SK-N-SH (cell line): ENCODE measurements at regions not wholly inside any gene's neighbourhood (a gene's known extent, or its start where the extent isn't known, plus 50 kb on each side); places are given as distances from the start of the nearest gene placed in this dataset.

Experiments used
- CTCF ChIA-PET: fragments of 300-600, 350-600 bp; formaldehyde crosslinking; extraction: SDS; loops from one replicate; lab custom pipeline; 2021; lab: Yijun Ruan, JAX
- POLR2A ChIA-PET: fragments of 350-600 bp; sonication (Branson Sonifier 250); formaldehyde crosslinking; extraction: SDS; loops from one replicate; lab custom pipeline; 2020; ENCODE audit warnings: antibody characterized with exemption, inconsistent platforms; lab: Yijun Ruan, JAX
- DNase-seq: peaks from one replicate; pipeline ENCODE4 v3.0.0; 2012
- H2AFZ ChIP-seq: fragments of 200-600 bp; sonication (generic); 2 replicates; pipeline ENCODE4 v1.8.1; 2016; ENCODE audit warnings: antibody characterized with exemption, mild to moderate bottlenecking, low read depth
- H3F3A ChIP-seq: fragments of 200-600 bp; sonication (generic); replicated peaks from 2 replicates; pipeline ENCODE3; 2016; ENCODE audit warnings: antibody characterized with exemption, mild to moderate bottlenecking; ENCODE audit not compliant: insufficient read depth
- H3K27ac ChIP-seq, 2 experiments: fragments of 200-500 bp in 1 of 2; fragments of 200-600 bp in 1 of 2; sonication (Bioruptor generic) in 1 of 2; sonication (generic), shearing (Covaris generic) in 1 of 2; 2 replicates each; pipeline versions ENCODE4 v1.5.1 to v1.6.1; 2014 to 2016; ENCODE audit warnings: low read depth in 2 of 2, inconsistent platforms in 1 of 2, low read length in 1 of 2, mild to moderate bottlenecking in 1 of 2, mixed read lengths in 1 of 2
- H3K27me3 ChIP-seq: fragments of 200-600 bp; sonication (generic), shearing (Covaris generic); 2 replicates; pipeline ENCODE4 v1.6.1; 2016; ENCODE audit warnings: mixed run types; ENCODE audit not compliant: insufficient read depth
- H3K36me3 ChIP-seq, 2 experiments: fragments of 200-500 bp in 1 of 2; fragments of 200-600 bp in 1 of 2; sonication (Bioruptor generic) in 1 of 2; sonication (generic) in 1 of 2; replicated peaks in 1 of 2; 2 replicates each; pipeline versions ENCODE3 to v1.5.1; 2014 to 2016; ENCODE audit warnings: low read length in 1 of 2, mild to moderate bottlenecking in 1 of 2; ENCODE audit not compliant: insufficient read depth in 2 of 2, control insufficient read depth in 1 of 2
- H3K4me1 ChIP-seq, 2 experiments: fragments of 200-500 bp in 1 of 2; fragments of 200-600 bp in 1 of 2; sonication (Bioruptor generic) in 1 of 2; sonication (generic), shearing (Covaris generic) in 1 of 2; 2 replicates each; pipeline versions ENCODE4 v1.5.1 to v1.6.1; 2014 to 2016; ENCODE audit warnings: low read depth in 1 of 2, low read length in 1 of 2, mixed run types in 1 of 2; ENCODE audit not compliant: insufficient read depth in 2 of 2, control insufficient read depth in 1 of 2
- H3K4me2 ChIP-seq: fragments of 200-600 bp; sonication (generic), shearing (Covaris generic); 2 replicates; pipeline ENCODE4 v1.6.1; 2017; ENCODE audit warnings: mixed run types
- H3K4me3 ChIP-seq, 2 experiments: fragments of 200-500 bp in 1 of 2; fragments of 200-600 bp in 1 of 2; sonication (Bioruptor generic) in 1 of 2; sonication (generic), shearing (Covaris generic) in 1 of 2; 2 replicates each; pipeline versions ENCODE4 v1.5.1 to v1.8.1; 2014 to 2016; ENCODE audit warnings: low read depth in 2 of 2, inconsistent platforms in 1 of 2, low read length in 1 of 2, mild to moderate bottlenecking in 1 of 2, mixed read lengths in 1 of 2, moderate library complexity in 1 of 2
- H3K79me2 ChIP-seq: fragments of 200-600 bp; sonication (generic); 2 replicates; pipeline ENCODE4 v1.8.1; 2017; ENCODE audit warnings: mild to moderate bottlenecking; ENCODE audit not compliant: insufficient read depth
- H3K9ac ChIP-seq: fragments of 200-600 bp; sonication (generic); 2 replicates; pipeline ENCODE4 v1.6.1; 2017; ENCODE audit warnings: mixed run types
- H3K9me2 ChIP-seq: fragments of 200-600 bp; sonication (generic); 2 replicates; pipeline ENCODE4 v1.6.1; 2017; ENCODE audit warnings: mixed run types
- H3K9me3 ChIP-seq: fragments of 200-600 bp; sonication (generic); 2 replicates; pipeline ENCODE4 v1.6.1; 2017; ENCODE audit warnings: mixed run types, mild to moderate bottlenecking, moderate library complexity
- H4K20me1 ChIP-seq: fragments of 200-600 bp; sonication (generic); 2 replicates; pipeline ENCODE4 v1.6.1; 2017; ENCODE audit warnings: mild to moderate bottlenecking, mixed run types; ENCODE audit not compliant: insufficient read depth
- CHD2 ChIP-seq: fragments of 150-350 bp; IDR thresholded peaks from 2 replicates; pipeline ENCODE4 v1.6.1; 2018; ENCODE audit warnings: low read length; ENCODE audit not compliant: partially characterized antibody
- EP300 ChIP-seq, 2 experiments: IDR thresholded peaks; 2 replicates each; pipeline versions ENCODE4 v1.4.0 to v1.6.1; 2012; ENCODE audit warnings: borderline replicate concordance in 1 of 2, low read depth in 1 of 2, low read length in 1 of 2
- FOXJ3 ChIP-seq: sonication (generic); formaldehyde crosslinking; IDR thresholded peaks from 2 replicates; pipeline ENCODE4 v1.5.1; 2020; ENCODE audit warnings: mild to moderate bottlenecking, missing genetic modification reagents
- GABPA ChIP-seq: IDR thresholded peaks from 2 replicates; pipeline ENCODE4 v1.4.0; 2012; ENCODE audit warnings: low read depth, mild to moderate bottlenecking
- MEF2A ChIP-seq: IDR thresholded peaks from 2 replicates; pipeline ENCODE4 v1.4.0; 2012; ENCODE audit warnings: low read depth, borderline replicate concordance
- NRF1 ChIP-seq: IDR thresholded peaks from 2 replicates; pipeline ENCODE4 v1.6.1; 2012; ENCODE audit warnings: low read depth, mild to moderate bottlenecking, low read length
- RAD21 ChIP-seq: IDR thresholded peaks from 2 replicates; pipeline ENCODE4 v1.6.1; 2012; ENCODE audit warnings: mild to moderate bottlenecking, low read length
- RCOR1 ChIP-seq: fragments of 150-350 bp; IDR thresholded peaks from 2 replicates; pipeline ENCODE4 v1.6.1; 2017; ENCODE audit warnings: antibody characterized with exemption, low read length
- RFX5 ChIP-seq: IDR thresholded peaks from 2 replicates; pipeline ENCODE4 v1.6.1; 2012; ENCODE audit warnings: mild to moderate bottlenecking, improper control_type of control experiment, low read length
- RXRA ChIP-seq: IDR thresholded peaks from 2 replicates; pipeline ENCODE4 v1.4.0; 2012; ENCODE audit warnings: low read depth, mild to moderate bottlenecking, borderline replicate concordance
- TCF12 ChIP-seq: IDR thresholded peaks from 2 replicates; pipeline ENCODE4 v1.4.0; 2012
- TEAD4 ChIP-seq: IDR thresholded peaks from 2 replicates; pipeline ENCODE4 v1.4.0; 2012; ENCODE audit warnings: mild to moderate bottlenecking, borderline replicate concordance; ENCODE audit not compliant: insufficient read depth
- YY1 ChIP-seq: IDR thresholded peaks from 2 replicates; pipeline ENCODE4 v1.4.0; 2012; ENCODE audit warnings: low read depth, mild to moderate bottlenecking
- WGBS: methylation state at CpG from one replicate; pipeline ENCODE4 v1.1.6; 2017; ENCODE audit warnings: low lambda C conversion rate; 5-methylcytosine and 5-hydroxymethylcytosine counted together
- TF ChIP-seq, protein P1 (sequence below): IDR thresholded peaks from 2 replicates; pipeline ENCODE4 v1.4.0; 2012; ENCODE audit warnings: low read depth, borderline replicate concordance
- TF ChIP-seq, protein P2 (sequence below): fragments of 150-350 bp; IDR thresholded peaks from 2 replicates; pipeline ENCODE4 v1.6.1; 2017; ENCODE audit warnings: antibody characterized with exemption, low read length, low read depth, borderline replicate concordance
- TF ChIP-seq, protein P3 (sequence below): IDR thresholded peaks from 2 replicates; pipeline ENCODE4 v1.6.1; 2012; ENCODE audit warnings: mild to moderate bottlenecking, low read depth, low read length, moderate library complexity
- TF ChIP-seq, protein P4 (sequence below): IDR thresholded peaks from 2 replicates; pipeline ENCODE4 v1.4.0; 2012; ENCODE audit warnings: low read depth
- TF ChIP-seq, protein P5 (sequence below): fragments of 200-600 bp; sonication (generic); IDR thresholded peaks from 2 replicates; pipeline ENCODE4 v1.6.1; 2017; ENCODE audit warnings: antibody characterized with exemption, mild to moderate bottlenecking, moderate library complexity
- TF ChIP-seq, protein P6 (sequence below): IDR thresholded peaks from 2 replicates; pipeline ENCODE4; 2012

DNA sequence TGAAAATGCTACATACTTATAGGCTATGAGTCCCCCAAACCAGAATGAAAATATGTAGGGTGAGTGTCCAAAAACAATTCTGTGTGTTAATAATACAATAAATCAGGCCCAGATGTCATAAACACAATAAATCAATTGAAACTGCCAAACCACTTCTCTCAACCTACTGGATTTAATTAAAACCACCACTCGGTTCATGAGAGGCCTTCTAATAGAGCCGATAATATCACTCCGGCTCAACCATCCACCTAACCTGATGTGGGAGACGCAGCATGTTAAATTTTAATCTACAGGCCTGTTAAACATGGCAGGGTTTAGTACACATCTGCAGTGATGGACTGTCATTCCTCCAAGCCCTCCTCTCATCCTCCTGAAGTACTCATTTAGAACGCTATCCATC is 734.5 kb upstream of the ZNF608 start (continued):
- TF ChIP-seq TEAD4 (peak; percentile 29; the same call in 1 of the 2 replicates), FOXJ3 (CRISPR knock-in tag) (peak; percentile 68; the same call in 1 of the 2 replicates)

DNA sequence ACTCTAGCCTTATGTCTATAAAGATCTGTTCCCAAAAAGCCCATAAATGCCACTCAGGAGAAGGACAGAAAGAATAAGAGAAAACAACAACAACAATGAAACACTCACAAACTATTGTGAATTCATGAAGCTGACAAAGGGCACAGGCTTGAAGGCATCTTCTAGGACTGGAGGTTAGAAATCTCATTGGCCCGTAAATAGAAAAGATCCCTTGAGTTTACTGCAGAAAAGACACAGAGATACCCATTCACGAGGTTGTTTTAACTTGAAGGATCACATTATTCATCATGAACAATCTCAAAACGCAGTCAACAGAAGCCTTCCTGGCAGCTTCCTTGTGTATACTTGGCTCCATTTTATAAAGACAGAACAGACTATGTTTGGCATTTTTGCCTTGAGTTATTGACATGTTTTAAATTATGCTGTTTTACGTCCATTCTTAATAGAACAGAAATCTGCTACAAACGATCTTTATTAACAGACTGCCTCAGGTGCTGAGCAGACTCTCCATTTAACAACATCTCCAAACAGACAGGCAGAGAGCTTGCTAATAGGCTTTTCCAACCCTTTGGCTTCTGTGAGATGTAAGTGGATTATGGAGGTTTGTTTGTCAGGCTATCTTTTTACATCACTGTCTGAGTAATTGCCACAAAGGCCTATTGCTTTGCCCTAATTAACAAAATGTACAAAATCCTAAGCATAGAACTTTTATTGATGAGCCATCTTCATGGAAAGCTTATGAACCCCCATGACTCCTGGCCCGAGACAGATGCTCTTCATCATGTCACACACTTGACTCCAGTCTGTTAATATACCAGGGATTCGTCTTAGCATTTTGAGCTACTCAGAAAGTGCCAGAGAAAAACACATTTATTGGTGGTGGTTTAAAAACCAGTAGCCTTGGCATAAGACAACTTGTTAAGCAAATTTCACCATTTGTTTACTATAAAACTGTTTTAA is 735.3 kb upstream of the ZNF608 start:
- Histone ChIP-seq H3K9me3 (no peaks in the 10 kb centered on the region), H3F3A (peaks cover 31% of the 10 kb centered on the region), H4K20me1 (peaks cover 7% of the 10 kb centered on the region; the same call in 1 of the 2 replicates), H3K79me2 (no peaks in the 10 kb centered on the region), H3K4me1 (peaks cover 23 to 63% of the 10 kb centered on the region in 2 experiments; a peak in 3 of 4 replicates), H3K4me3 (no peak overlapping the region), H3K9ac (no peak overlapping the region), H3K4me2 (no peak overlapping the region), H3K9me2 (no peaks in the 10 kb centered on the region), H2AFZ (no peak overlapping the region), H3K27ac (peak overlapping the region in 1 of 2 experiments; percentile 99; a peak in 2 of 4 replicates), H3K27me3 (no peaks in the 10 kb centered on the region), H3K36me3 (no peaks in the 10 kb centered on the region)
- ChIA-PET POLR2A (interaction anchor here (0.8 to 1.9 kb wide), 8 partner anchors 68 to 281 kb away, joined by 3 to 26 read pairs (median 4); no protein-coding TSS in a partner anchor), CTCF (interaction anchor here (0.6 to 1.6 kb wide), 5 partner anchors 70 to 130 kb away, joined by 3 to 5 read pairs (median 3); no protein-coding TSS in a partner anchor)
- WGBS: 75% methylated on average over 7 of the region's 7 CpGs
- DNase-seq: peak; percentile 15
- TF ChIP-seq MEF2A (no peak), GABPA (no peak), RFX5 (0 out of 2 replicates have a peak, but pooled peaks have one; percentile 41), EP300 (IDR thresholded peaks at IDR 0.05; ENCODE audit: borderline replicate concordance in 1 of 2, low read depth in 1 of 2, low read length in 1 of 2) (peak in 1 of 2 experiments; percentile 100; a peak in 2 of 4 replicates), YY1 (no peak), RXRA (no peak), CHD2 (peak; percentile 82), RCOR1 (peak; percentile 97), TCF12 (peak; percentile 54; the same call in 1 of the 2 replicates), NRF1 (no peak), RAD21 (peak; percentile 35; the same call in 1 of the 2 replicates)
- TF ChIP-seq, protein P1, sequence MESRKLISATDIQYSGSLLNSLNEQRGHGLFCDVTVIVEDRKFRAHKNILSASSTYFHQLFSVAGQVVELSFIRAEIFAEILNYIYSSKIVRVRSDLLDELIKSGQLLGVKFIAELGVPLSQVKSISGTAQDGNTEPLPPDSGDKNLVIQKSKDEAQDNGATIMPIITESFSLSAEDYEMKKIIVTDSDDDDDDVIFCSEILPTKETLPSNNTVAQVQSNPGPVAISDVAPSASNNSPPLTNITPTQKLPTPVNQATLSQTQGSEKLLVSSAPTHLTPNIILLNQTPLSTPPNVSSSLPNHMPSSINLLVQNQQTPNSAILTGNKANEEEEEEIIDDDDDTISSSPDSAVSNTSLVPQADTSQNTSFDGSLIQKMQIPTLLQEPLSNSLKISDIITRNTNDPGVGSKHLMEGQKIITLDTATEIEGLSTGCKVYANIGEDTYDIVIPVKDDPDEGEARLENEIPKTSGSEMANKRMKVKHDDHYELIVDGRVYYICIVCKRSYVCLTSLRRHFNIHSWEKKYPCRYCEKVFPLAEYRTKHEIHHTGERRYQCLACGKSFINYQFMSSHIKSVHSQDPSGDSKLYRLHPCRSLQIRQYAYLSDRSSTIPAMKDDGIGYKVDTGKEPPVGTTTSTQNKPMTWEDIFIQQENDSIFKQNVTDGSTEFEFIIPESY: no peak
- TF ChIP-seq, protein P2, sequence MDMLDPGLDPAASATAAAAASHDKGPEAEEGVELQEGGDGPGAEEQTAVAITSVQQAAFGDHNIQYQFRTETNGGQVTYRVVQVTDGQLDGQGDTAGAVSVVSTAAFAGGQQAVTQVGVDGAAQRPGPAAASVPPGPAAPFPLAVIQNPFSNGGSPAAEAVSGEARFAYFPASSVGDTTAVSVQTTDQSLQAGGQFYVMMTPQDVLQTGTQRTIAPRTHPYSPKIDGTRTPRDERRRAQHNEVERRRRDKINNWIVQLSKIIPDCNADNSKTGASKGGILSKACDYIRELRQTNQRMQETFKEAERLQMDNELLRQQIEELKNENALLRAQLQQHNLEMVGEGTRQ: no peak
- TF ChIP-seq, protein P3, sequence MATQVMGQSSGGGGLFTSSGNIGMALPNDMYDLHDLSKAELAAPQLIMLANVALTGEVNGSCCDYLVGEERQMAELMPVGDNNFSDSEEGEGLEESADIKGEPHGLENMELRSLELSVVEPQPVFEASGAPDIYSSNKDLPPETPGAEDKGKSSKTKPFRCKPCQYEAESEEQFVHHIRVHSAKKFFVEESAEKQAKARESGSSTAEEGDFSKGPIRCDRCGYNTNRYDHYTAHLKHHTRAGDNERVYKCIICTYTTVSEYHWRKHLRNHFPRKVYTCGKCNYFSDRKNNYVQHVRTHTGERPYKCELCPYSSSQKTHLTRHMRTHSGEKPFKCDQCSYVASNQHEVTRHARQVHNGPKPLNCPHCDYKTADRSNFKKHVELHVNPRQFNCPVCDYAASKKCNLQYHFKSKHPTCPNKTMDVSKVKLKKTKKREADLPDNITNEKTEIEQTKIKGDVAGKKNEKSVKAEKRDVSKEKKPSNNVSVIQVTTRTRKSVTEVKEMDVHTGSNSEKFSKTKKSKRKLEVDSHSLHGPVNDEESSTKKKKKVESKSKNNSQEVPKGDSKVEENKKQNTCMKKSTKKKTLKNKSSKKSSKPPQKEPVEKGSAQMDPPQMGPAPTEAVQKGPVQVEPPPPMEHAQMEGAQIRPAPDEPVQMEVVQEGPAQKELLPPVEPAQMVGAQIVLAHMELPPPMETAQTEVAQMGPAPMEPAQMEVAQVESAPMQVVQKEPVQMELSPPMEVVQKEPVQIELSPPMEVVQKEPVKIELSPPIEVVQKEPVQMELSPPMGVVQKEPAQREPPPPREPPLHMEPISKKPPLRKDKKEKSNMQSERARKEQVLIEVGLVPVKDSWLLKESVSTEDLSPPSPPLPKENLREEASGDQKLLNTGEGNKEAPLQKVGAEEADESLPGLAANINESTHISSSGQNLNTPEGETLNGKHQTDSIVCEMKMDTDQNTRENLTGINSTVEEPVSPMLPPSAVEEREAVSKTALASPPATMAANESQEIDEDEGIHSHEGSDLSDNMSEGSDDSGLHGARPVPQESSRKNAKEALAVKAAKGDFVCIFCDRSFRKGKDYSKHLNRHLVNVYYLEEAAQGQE: no peak
- TF ChIP-seq, protein P4, sequence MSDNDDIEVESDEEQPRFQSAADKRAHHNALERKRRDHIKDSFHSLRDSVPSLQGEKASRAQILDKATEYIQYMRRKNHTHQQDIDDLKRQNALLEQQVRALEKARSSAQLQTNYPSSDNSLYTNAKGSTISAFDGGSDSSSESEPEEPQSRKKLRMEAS: no peak
- TF ChIP-seq, protein P5, sequence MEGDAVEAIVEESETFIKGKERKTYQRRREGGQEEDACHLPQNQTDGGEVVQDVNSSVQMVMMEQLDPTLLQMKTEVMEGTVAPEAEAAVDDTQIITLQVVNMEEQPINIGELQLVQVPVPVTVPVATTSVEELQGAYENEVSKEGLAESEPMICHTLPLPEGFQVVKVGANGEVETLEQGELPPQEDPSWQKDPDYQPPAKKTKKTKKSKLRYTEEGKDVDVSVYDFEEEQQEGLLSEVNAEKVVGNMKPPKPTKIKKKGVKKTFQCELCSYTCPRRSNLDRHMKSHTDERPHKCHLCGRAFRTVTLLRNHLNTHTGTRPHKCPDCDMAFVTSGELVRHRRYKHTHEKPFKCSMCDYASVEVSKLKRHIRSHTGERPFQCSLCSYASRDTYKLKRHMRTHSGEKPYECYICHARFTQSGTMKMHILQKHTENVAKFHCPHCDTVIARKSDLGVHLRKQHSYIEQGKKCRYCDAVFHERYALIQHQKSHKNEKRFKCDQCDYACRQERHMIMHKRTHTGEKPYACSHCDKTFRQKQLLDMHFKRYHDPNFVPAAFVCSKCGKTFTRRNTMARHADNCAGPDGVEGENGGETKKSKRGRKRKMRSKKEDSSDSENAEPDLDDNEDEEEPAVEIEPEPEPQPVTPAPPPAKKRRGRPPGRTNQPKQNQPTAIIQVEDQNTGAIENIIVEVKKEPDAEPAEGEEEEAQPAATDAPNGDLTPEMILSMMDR: no peak
- TF ChIP-seq, protein P6, sequence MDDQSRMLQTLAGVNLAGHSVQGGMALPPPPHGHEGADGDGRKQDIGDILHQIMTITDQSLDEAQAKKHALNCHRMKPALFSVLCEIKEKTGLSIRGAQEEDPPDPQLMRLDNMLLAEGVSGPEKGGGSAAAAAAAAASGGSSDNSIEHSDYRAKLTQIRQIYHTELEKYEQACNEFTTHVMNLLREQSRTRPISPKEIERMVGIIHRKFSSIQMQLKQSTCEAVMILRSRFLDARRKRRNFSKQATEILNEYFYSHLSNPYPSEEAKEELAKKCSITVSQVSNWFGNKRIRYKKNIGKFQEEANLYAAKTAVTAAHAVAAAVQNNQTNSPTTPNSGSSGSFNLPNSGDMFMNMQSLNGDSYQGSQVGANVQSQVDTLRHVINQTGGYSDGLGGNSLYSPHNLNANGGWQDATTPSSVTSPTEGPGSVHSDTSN: peak; percentile 24; the same call in 1 of the 2 replicates
